Cardiac muscle cell (in vitro differentiated cells and primary cell): ENCODE measurements at regions not wholly inside any gene's neighbourhood (a gene's known extent, or its start where the extent isn't known, plus 50 kb on each side); places are given as distances from the start of the nearest gene placed in this dataset.

Experiments
- DNase-seq, 2 donors: peaks; one replicate each; pipeline versions ENCODE4 v3.0.0 to v3.0.0-alpha.2; 2010 to 2017; ENCODE audit warnings: low read depth in 1 of 2, low spot score in 1 of 2
- H3K27ac ChIP-seq: fragments of 200-600 bp; sonication (generic); 2 replicates; pipeline ENCODE4 v1.5.1; 2016
- H3K27me3 ChIP-seq: fragments of 200-600 bp; sonication (generic); 2 replicates; pipeline ENCODE4 v1.6.0; 2016; ENCODE audit warnings: control low read depth
- H3K36me3 ChIP-seq: fragments of 200-600 bp; sonication (generic); 2 replicates; pipeline ENCODE4 v1.5.1; 2016; ENCODE audit warnings: control low read depth
- H3K4me1 ChIP-seq: fragments of 200-600 bp; sonication (generic); 2 replicates; pipeline ENCODE4 v1.8.1; 2017; ENCODE audit warnings: low read depth, mild to moderate bottlenecking, mixed run types
- H3K4me3 ChIP-seq: fragments of 200-600 bp; sonication (generic); 2 replicates; pipeline ENCODE4 v1.5.1; 2016; ENCODE audit warnings: mild to moderate bottlenecking
- H3K9me3 ChIP-seq: fragments of 200-600 bp; sonication (generic); 2 replicates; pipeline ENCODE4 v1.5.1; 2017; ENCODE audit warnings: low read depth, mild to moderate bottlenecking, control low read depth
- TF ChIP-seq, protein P1 (sequence below): IDR thresholded peaks from 2 replicates; pipeline ENCODE4 v1.5.1; 2012; ENCODE audit warnings: low read depth, mild to moderate bottlenecking, low read length

DNA sequence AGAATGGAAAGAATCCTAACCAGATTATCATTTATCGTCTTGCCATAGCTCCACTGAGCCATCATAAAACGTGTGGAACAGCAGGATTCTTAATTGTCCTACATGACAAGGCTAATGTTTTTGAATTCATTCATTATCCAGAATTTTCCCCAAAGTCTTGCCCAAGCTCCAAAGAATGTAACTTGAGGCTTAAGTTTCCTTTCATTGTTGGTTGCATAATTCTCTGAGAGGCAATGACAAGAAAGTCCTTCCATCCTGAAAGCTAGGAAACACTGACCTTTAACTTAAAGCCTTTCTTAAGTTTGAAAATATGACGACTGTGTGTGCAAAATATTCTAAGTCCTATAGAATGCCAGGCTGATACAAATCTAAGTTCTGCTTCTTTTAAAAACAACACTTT lies 546.1 kb downstream of the SUCLA2 start:
- peak in 1 of 2 donors; percentile 44 for DNase-seq
- TF ChIP-seq, protein P1, sequence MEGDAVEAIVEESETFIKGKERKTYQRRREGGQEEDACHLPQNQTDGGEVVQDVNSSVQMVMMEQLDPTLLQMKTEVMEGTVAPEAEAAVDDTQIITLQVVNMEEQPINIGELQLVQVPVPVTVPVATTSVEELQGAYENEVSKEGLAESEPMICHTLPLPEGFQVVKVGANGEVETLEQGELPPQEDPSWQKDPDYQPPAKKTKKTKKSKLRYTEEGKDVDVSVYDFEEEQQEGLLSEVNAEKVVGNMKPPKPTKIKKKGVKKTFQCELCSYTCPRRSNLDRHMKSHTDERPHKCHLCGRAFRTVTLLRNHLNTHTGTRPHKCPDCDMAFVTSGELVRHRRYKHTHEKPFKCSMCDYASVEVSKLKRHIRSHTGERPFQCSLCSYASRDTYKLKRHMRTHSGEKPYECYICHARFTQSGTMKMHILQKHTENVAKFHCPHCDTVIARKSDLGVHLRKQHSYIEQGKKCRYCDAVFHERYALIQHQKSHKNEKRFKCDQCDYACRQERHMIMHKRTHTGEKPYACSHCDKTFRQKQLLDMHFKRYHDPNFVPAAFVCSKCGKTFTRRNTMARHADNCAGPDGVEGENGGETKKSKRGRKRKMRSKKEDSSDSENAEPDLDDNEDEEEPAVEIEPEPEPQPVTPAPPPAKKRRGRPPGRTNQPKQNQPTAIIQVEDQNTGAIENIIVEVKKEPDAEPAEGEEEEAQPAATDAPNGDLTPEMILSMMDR, result no peak

DNA sequence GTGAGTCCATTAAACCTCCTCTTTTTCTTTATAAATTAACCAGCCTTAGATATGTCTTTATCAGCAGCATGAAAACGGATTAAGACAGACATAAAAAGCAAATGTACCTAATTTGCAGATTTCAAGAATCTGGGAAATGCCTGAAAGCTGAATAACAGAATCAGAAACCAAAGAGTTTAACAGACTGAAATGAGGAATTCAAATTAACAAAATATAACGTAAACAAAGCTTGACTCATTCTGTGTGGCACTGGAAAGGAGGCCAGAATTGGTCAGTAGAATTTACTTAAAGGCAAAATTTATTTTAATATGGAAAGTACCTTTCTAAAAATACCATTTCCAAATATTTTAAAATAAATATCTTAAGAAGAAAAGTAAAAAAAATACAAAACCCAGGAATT lies 540.6 kb upstream of the HTR2A start:
- Histone ChIP-seq H3K27me3 (no peaks in the 10 kb centered on the region), H3K4me3 (no peak overlapping the region), H3K36me3 (no peaks in the 10 kb centered on the region), H3K27ac (no peak overlapping the region), H3K4me1 (no peaks in the 10 kb centered on the region), H3K9me3 (no peaks in the 10 kb centered on the region)
- TF ChIP-seq, protein P1, result no peak
- no peak for DNase-seq

More for the DNA sequence above, 546.1 kb downstream of the SUCLA2 start:
- no peaks in the 10 kb centered on the region for H3K36me3 ChIP-seq
- no peak overlapping the region for H3K4me3 ChIP-seq
- no peaks in the 10 kb centered on the region for H3K27me3 ChIP-seq
- H3K4me1 ChIP-seq, result no peaks in the 10 kb centered on the region
- H3K27ac ChIP-seq, result no peak overlapping the region
- H3K9me3 ChIP-seq, result no peaks in the 10 kb centered on the region

DNA sequence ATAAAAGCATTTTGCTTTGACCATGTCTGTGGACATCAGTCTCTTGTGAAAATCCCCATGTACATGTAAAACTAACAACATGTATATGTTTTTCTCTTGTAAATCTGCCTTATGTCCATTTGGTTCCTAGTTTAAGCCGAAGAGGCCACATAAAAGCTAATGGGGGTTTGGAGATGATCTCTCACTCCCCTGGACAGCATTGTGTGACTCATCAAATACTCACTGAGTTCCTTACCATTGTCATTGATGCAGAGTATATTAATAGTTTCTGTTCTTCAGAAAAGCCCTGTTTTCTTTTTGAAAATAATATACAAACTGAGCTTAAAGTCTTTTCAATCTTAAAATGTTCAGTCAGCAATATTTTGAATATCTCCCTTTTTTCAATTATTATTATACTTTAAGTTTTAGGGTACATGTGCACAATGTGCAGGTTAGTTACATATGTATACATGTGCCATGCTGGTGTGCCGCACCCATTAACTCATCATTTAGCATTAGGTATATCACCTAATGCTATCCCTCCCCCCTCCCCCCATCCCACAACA lies 536.7 kb upstream of the HTR2A start:
- Histone ChIP-seq H3K4me1 (peaks cover 7% of the 10 kb centered on the region), H3K27ac (no peak overlapping the region), H3K9me3 (no peaks in the 10 kb centered on the region), H3K27me3 (no peaks in the 10 kb centered on the region), H3K4me3 (no peak overlapping the region), H3K36me3 (no peaks in the 10 kb centered on the region)
- no peak for DNase-seq
- TF ChIP-seq, protein P1, result no peak

DNA sequence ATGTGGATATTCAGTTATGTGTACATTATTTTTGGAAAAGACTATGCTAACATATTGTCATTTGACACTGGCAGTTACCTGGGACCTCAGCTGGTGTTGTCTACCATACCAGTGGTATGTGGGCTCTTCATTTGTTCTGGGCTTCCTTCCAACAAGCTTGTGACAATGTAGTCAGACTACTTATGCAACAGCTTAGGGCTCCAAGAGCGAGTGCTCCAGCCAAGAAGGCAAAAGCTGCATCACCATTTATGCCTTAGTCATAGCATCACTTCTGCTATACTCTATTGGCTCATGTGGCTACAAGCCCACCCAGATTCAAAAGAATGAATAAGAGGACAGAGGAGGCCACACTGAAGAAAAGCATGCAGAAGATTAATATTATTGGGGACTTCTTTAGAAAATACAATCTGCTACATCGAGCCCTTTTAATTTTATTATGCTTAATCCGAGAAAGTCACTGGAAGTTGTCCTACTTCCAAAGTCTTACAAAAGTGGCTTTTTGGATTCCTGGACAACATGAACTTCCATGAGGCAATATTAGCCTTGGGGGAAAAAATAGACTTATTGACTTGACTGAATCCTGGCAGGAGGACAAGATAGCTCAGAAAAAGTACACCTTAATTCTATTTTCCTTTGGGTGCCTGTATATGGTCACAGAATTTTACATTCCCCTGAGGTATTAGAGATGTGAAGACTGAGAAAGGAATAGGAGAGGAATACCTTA lies 529.4 kb upstream of the HTR2A start:
- TF ChIP-seq, protein P1, result no peak
- Histone ChIP-seq H3K27ac (no peak overlapping the region), H3K4me3 (no peak overlapping the region), H3K9me3 (no peaks in the 10 kb centered on the region), H3K27me3 (no peaks in the 10 kb centered on the region), H3K4me1 (peaks cover 7% of the 10 kb centered on the region), H3K36me3 (no peaks in the 10 kb centered on the region)
- peak in 1 of 2 donors; percentile 57 for DNase-seq

DNA sequence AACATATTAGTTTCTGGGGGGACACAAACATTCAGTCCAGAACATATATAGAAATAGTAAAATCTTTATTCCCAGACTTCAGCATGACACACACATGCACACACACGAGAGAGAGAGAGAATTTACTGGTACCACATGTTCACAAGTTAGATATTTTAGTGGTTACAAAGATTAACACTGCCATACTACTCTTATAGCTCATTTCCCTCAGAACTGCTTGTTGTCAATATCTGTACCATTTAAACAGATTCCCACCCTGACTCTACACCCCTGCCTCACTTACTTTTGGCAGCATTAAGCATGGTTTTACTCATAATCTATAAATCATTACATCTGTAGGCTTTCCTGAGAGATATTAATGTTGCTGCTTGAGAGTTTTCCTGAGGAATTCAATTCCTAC lies 524.7 kb upstream of the HTR2A start:
- no peak for DNase-seq
- Histone ChIP-seq H3K27me3 (no peaks in the 10 kb centered on the region), H3K36me3 (no peaks in the 10 kb centered on the region), H3K4me1 (no peaks in the 10 kb centered on the region), H3K4me3 (no peak overlapping the region), H3K27ac (no peak overlapping the region), H3K9me3 (no peaks in the 10 kb centered on the region)
- TF ChIP-seq, protein P1, result no peak
